ENCODE measurements at regions not wholly inside any gene's neighbourhood (a gene's known extent, or its start where the extent isn't known, plus 50 kb on each side); places are given as distances from the start of the nearest gene placed in this dataset.
"Not testable (repeated sequence)": the region's sequence is repeated elsewhere in the genome, so short reads cannot be mapped to it uniquely, and the experiment has no call there.

GRCh38 chr19:32084756-32085363 lies 260.6 kb upstream of the ZNF507 start:
- WGBS, 2 donors (ENCODE audit: extremely low coverage in 2 of 2, insufficient read length in 2 of 2, insufficient replicate concordance in 1 of 2), result no CpG with 5 or more reads among the region's 1 CpG
- H3K4ac ChIP-seq (ENCODE audit: low read length); H2BK5ac ChIP-seq (ENCODE audit: low read length); H3K4me3 ChIP-seq (ENCODE audit: low read length in 2 of 2); H3K23ac ChIP-seq (ENCODE audit: low read depth, low read length, poor library complexity); H3K79me1 ChIP-seq (ENCODE audit: low read depth, low read length); H4K91ac ChIP-seq (ENCODE audit: low read depth, low read length, poor library complexity); H2BK15ac ChIP-seq (ENCODE audit: low read length); H3K27ac ChIP-seq (replicated peaks; ENCODE audit: low read length); DNase-seq (ENCODE audit: low spot score); H3K36me3 ChIP-seq (replicated peaks in 1 of 2; ENCODE audit: control insufficient read depth in 2 of 2, insufficient read depth in 2 of 2, low read length in 2 of 2); H4K8ac ChIP-seq (ENCODE audit: low read depth, low read length); H3K4me2 ChIP-seq (ENCODE audit: insufficient read depth, low read length, poor library complexity, severe bottlenecking); H2AFZ ChIP-seq (ENCODE audit: low read length); H2AK5ac ChIP-seq (ENCODE audit: low read depth, low read length); H3K27me3 ChIP-seq (ENCODE audit: control insufficient read depth in 3 of 3, insufficient read depth in 3 of 3, low read depth in 1 of 3, low read length in 3 of 3); H2BK120ac ChIP-seq (ENCODE audit: low read depth, low read length); H2BK12ac ChIP-seq (ENCODE audit: low read length); H3K4me1 ChIP-seq (ENCODE audit: control insufficient read depth in 2 of 2, insufficient read depth in 1 of 2, low read depth in 1 of 2, low read length in 2 of 2); H3K9me3 ChIP-seq (replicated peaks in 1 of 2; ENCODE audit: control insufficient read depth in 2 of 2, insufficient read depth in 1 of 2, low read depth in 1 of 2, low read length in 2 of 2); H3K14ac ChIP-seq (ENCODE audit: low read length); H3K18ac ChIP-seq (ENCODE audit: low read length); H3K9ac ChIP-seq (ENCODE audit: low read depth, low read length, poor library complexity): not testable (repeated sequence)

GRCh38 chr19:32091241-32091640 lies 254.2 kb upstream of the ZNF507 start:
- Histone ChIP-seq H3K9me3 (replicated peaks in 1 of 2; ENCODE audit: control insufficient read depth in 2 of 2, insufficient read depth in 1 of 2, low read depth in 1 of 2, low read length in 2 of 2) (no peaks in the 10 kb centered on the region), H3K36me3 (replicated peaks in 1 of 2; ENCODE audit: control insufficient read depth in 2 of 2, insufficient read depth in 2 of 2, low read length in 2 of 2) (no peaks in the 10 kb centered on the region), H3K4ac (ENCODE audit: low read length) (no peak overlapping the region), H4K91ac (ENCODE audit: low read depth, low read length, poor library complexity) (no peak overlapping the region), H3K27ac (replicated peaks; ENCODE audit: low read length) (no peak overlapping the region), H2BK5ac (ENCODE audit: low read length) (no peak overlapping the region), H3K4me1 (ENCODE audit: control insufficient read depth in 2 of 2, insufficient read depth in 1 of 2, low read depth in 1 of 2, low read length in 2 of 2) (no peaks in the 10 kb centered on the region), H2BK120ac (ENCODE audit: low read depth, low read length) (no peak overlapping the region), H2AK5ac (ENCODE audit: low read depth, low read length) (no peak overlapping the region), H3K27me3 (ENCODE audit: control insufficient read depth in 3 of 3, insufficient read depth in 3 of 3, low read depth in 1 of 3, low read length in 3 of 3) (no peaks in the 10 kb centered on the region), H3K14ac (ENCODE audit: low read length) (no peak overlapping the region), H3K79me1 (ENCODE audit: low read depth, low read length) (no peaks in the 10 kb centered on the region), H3K23ac (ENCODE audit: low read depth, low read length, poor library complexity) (no peak overlapping the region), H2BK12ac (ENCODE audit: low read length) (no peak overlapping the region), H2AFZ (ENCODE audit: low read length) (no peak overlapping the region), H3K4me2 (ENCODE audit: insufficient read depth, low read length, poor library complexity, severe bottlenecking) (no peak overlapping the region), H4K8ac (ENCODE audit: low read depth, low read length) (no peak overlapping the region), H3K4me3 (ENCODE audit: low read length in 2 of 2) (no peak overlapping the region), H3K18ac (ENCODE audit: low read length) (no peak overlapping the region), H3K9ac (ENCODE audit: low read depth, low read length, poor library complexity) (no peak overlapping the region), H2BK15ac (ENCODE audit: low read length) (no peak overlapping the region)
- no CpG with 5 or more reads among the region's 12 CpGs for WGBS, 2 donors (ENCODE audit: extremely low coverage in 2 of 2, insufficient read length in 2 of 2, insufficient replicate concordance in 1 of 2)
- no peak for DNase-seq (ENCODE audit: low spot score)

- Histone ChIP-seq H3K4me1 (ENCODE audit: control insufficient read depth in 2 of 2, insufficient read depth in 1 of 2, low read depth in 1 of 2, low read length in 2 of 2) (peaks cover 0 to 1% of the 10 kb centered on the region in 2 donors), H4K8ac (ENCODE audit: low read depth, low read length) (no peak overlapping the region), H3K18ac (ENCODE audit: low read length) (no peak overlapping the region), H3K27me3 (ENCODE audit: control insufficient read depth in 3 of 3, insufficient read depth in 3 of 3, low read depth in 1 of 3, low read length in 3 of 3) (no peaks in the 10 kb centered on the region), H3K14ac (ENCODE audit: low read length) (no peak overlapping the region), H3K9ac (ENCODE audit: low read depth, low read length, poor library complexity) (no peak overlapping the region), H3K4me2 (ENCODE audit: insufficient read depth, low read length, poor library complexity, severe bottlenecking) (no peak overlapping the region), H2BK15ac (ENCODE audit: low read length) (no peak overlapping the region), H2AK5ac (ENCODE audit: low read depth, low read length) (no peak overlapping the region), H3K79me1 (ENCODE audit: low read depth, low read length) (no peaks in the 10 kb centered on the region), H3K23ac (ENCODE audit: low read depth, low read length, poor library complexity) (no peak overlapping the region), H3K9me3 (replicated peaks in 1 of 2; ENCODE audit: control insufficient read depth in 2 of 2, insufficient read depth in 1 of 2, low read depth in 1 of 2, low read length in 2 of 2) (peaks cover 0 to 2% of the 10 kb centered on the region in 2 donors), H3K27ac (replicated peaks; ENCODE audit: low read length) (no peak overlapping the region), H2AFZ (ENCODE audit: low read length) (no peak overlapping the region), H4K91ac (ENCODE audit: low read depth, low read length, poor library complexity) (no peak overlapping the region), H2BK120ac (ENCODE audit: low read depth, low read length) (no peak overlapping the region), H2BK5ac (ENCODE audit: low read length) (no peak overlapping the region), H3K4me3 (ENCODE audit: low read length in 2 of 2) (no peak overlapping the region), H2BK12ac (ENCODE audit: low read length) (no peak overlapping the region), H3K4ac (ENCODE audit: low read length) (no peak overlapping the region), H3K36me3 (replicated peaks in 1 of 2; ENCODE audit: control insufficient read depth in 2 of 2, insufficient read depth in 2 of 2, low read length in 2 of 2) (no peaks in the 10 kb centered on the region)
- no peak for DNase-seq (ENCODE audit: low spot score)
- no CpG with 5 or more reads among the region's 4 CpGs for WGBS, 2 donors (ENCODE audit: extremely low coverage in 2 of 2, insufficient read length in 2 of 2, insufficient replicate concordance in 1 of 2)
Observed at GRCh38 chr19:32097011-32097410, 248.4 kb upstream of the ZNF507 start.

- Histone ChIP-seq H3K4me1 (ENCODE audit: control insufficient read depth in 2 of 2, insufficient read depth in 1 of 2, low read depth in 1 of 2, low read length in 2 of 2) (peaks cover 0 to 1% of the 10 kb centered on the region in 2 donors), H3K9me3 (replicated peaks in 1 of 2; ENCODE audit: control insufficient read depth in 2 of 2, insufficient read depth in 1 of 2, low read depth in 1 of 2, low read length in 2 of 2) (peaks cover 0 to 2% of the 10 kb centered on the region in 2 donors), H3K27ac (replicated peaks; ENCODE audit: low read length) (no peak overlapping the region), H4K8ac (ENCODE audit: low read depth, low read length) (no peak overlapping the region), H2BK5ac (ENCODE audit: low read length) (no peak overlapping the region), H3K79me1 (ENCODE audit: low read depth, low read length) (no peaks in the 10 kb centered on the region), H3K27me3 (ENCODE audit: control insufficient read depth in 3 of 3, insufficient read depth in 3 of 3, low read depth in 1 of 3, low read length in 3 of 3) (no peaks in the 10 kb centered on the region), H2BK12ac (ENCODE audit: low read length) (no peak overlapping the region), H3K14ac (ENCODE audit: low read length) (no peak overlapping the region), H2AFZ (ENCODE audit: low read length) (no peak overlapping the region), H3K23ac (ENCODE audit: low read depth, low read length, poor library complexity) (no peak overlapping the region), H3K4me3 (ENCODE audit: low read length in 2 of 2) (no peak overlapping the region), H4K91ac (ENCODE audit: low read depth, low read length, poor library complexity) (no peak overlapping the region), H2BK120ac (ENCODE audit: low read depth, low read length) (no peak overlapping the region), H3K18ac (ENCODE audit: low read length) (no peak overlapping the region), H2BK15ac (ENCODE audit: low read length) (no peak overlapping the region), H2AK5ac (ENCODE audit: low read depth, low read length) (no peak overlapping the region), H3K9ac (ENCODE audit: low read depth, low read length, poor library complexity) (no peak overlapping the region), H3K4me2 (ENCODE audit: insufficient read depth, low read length, poor library complexity, severe bottlenecking) (no peak overlapping the region), H3K4ac (ENCODE audit: low read length) (no peak overlapping the region), H3K36me3 (replicated peaks in 1 of 2; ENCODE audit: control insufficient read depth in 2 of 2, insufficient read depth in 2 of 2, low read length in 2 of 2) (no peaks in the 10 kb centered on the region)
- no CpG with 5 or more reads among the region's 2 CpGs for WGBS, 2 donors (ENCODE audit: extremely low coverage in 2 of 2, insufficient read length in 2 of 2, insufficient replicate concordance in 1 of 2)
- no peak for DNase-seq (ENCODE audit: low spot score)
Observed at GRCh38 chr19:32097620-32098019, 247.8 kb upstream of the ZNF507 start.

Data from neuronal stem cell (in vitro differentiated cells).